ENCODE measurements at regions not wholly inside any gene's neighbourhood (a gene's known extent, or its start where the extent isn't known, plus 50 kb on each side); places are given as distances from the start of the nearest gene placed in this dataset.
"Not testable (repeated sequence)": the region's sequence is repeated elsewhere in the genome, so short reads cannot be mapped to it uniquely, and the experiment has no call there.

GRCh38 chr2:130251535-130251872, 53.3 kb upstream of the TUBA3E start:
- DNase-seq (ENCODE audit: low spot score) = no peak

- not testable (repeated sequence) for DNase-seq (ENCODE audit: low spot score)
Observed at GRCh38 chr2:130248355-130248754, 50.1 kb upstream of the TUBA3E start.

Data from pons (tissue), 1 donor.